Renal pelvis (tissue), 1 donor: ENCODE measurements at regions not wholly inside any gene's neighbourhood (a gene's known extent, or its start where the extent isn't known, plus 50 kb on each side); places are given as distances from the start of the nearest gene placed in this dataset.

Experiments
- DNase-seq: peaks from one replicate; pipeline ENCODE4 v3.0.0-alpha.2; 2013

GRCh38 chr5:154107010-154107409 is 68.2 kb downstream of the MFAP3 start:
- DNase-seq, result no peak

- DNase-seq, result no peak
Measured at GRCh38 chr5:154107756-154108155, 69.0 kb downstream of the MFAP3 start.

DNA sequence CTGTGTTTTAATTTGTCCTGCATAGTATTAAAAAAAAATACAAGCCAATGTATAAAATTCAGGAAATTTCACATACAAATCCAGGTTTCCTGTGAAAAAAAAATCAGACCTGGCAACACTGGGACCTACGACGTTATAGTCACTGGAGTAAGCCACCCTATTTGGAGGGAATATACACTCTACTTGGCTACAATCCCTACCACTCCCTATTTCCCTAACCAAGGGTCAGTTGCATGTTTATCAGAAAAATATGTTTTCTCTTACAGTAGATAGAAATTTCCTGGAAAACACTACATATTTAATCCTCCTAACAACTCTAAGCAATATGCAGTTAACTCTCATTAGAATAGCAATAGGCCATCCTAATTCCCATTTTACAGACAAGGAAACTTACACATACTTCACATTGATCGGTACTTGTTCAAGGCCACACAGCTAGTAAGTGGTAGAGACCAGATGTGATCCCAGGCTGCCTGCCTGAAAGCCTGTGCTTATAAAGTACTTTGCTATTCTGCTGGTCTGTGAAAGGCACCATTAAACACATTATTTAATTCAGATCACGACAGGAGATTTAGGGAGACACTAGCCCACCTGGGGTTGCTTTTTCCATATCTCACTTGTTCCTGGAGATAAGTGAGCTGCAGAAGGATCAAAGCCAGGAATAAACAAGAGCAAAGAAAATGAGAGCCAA is 70.8 kb downstream of the MFAP3 start:
- no peak for DNase-seq

DNA sequence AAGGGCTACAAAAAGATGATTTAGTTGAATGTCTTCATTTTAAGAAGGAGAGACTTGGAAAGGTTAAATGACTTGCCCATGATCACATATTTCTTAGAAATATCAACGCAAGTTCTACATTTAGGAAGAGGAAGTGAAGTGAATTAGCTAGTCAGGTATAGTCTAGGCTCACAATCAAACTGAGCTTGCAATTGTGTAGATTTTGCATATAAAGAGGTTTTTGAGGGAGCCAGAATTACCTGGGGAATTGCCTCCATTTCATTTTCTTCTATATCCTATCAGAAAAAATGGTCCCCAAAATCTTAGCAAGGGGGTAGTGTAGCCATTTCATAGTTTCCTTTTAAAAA is 71.3 kb downstream of the MFAP3 start:
- no peak for DNase-seq

DNA sequence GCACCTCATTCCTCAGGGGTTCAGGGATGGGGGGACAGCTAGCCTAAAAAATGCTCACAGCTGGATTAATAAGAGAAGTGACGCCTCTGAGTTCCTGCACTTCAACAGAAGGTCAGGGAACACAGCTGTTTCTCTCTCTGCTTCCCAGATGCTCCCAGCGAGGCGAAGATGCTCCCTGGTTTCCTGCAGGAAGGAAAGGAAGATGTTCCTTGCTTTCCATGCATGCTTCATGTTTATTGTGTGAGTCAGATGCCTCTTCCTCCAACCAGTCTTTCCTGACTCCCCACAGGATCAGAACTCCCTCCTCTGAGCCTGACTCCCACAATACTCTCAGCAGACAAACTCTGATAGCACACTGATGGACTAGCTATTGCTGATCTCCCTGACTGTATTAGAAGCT is 71.9 kb downstream of the MFAP3 start:
- no peak for DNase-seq

DNA sequence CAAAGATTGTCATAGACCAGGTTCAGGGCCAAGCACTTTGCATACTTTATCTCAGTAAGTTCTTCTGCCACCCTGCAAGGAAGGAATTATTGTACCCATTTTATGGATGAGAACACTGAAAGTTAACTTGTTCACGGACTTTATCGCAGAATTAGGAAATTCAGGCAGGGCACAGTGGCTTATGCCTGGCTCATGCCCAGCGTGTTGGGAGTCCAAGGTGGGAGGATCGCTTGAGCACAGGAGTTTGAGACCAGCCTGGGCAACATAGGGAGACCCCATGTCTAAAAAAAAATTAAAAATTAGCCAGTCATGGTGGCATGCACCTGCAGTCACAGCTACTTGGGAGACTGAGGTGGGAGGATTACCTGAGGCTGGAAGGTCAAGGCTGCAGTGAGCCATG is 72.4 kb downstream of the MFAP3 start:
- no peak for DNase-seq

DNA sequence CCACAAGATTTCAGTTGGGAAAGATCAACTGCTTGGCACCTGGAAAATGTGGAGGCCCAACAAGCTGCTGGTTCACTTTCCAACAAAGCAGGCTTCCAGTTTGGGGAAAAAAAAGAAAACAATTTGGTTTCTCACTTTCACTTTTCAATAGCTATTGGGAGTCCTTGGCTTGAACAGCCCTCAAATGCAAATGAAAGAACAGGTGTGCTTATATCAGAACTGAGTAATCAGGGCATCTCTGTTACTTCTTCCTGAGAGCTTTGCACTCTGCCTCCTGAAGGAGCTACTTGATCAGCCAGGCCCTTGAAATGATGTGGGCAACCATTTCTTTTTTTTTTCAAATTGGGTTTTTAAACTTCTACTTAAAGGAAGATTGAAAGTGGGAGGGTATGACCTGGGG is 73.5 kb downstream of the MFAP3 start:
- no peak for DNase-seq

DNA sequence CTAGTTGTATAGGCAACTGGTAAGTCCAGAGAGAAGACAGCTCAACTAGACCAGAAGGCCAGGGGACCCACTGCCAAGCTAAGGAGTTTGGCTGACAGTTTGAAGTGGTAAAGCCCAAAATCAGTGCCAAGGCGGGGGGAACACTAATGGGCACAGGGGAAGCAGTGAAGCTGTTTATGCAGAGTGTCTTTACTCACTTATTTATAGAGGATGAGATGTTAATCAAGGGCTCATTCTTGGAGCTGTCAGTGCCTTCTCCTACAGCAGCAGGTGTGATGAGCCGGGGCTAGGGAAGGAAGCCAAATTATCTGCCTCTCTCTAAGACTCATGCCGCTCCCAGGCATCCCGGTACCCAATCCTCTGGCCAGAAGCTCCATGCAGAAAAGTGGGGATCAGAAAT is 75.2 kb upstream of the GALNT10 start:
- DNase-seq, result no peak

- DNase-seq, result no peak
Measured at GRCh38 chr5:154117050-154117449, 73.5 kb upstream of the GALNT10 start.

DNA sequence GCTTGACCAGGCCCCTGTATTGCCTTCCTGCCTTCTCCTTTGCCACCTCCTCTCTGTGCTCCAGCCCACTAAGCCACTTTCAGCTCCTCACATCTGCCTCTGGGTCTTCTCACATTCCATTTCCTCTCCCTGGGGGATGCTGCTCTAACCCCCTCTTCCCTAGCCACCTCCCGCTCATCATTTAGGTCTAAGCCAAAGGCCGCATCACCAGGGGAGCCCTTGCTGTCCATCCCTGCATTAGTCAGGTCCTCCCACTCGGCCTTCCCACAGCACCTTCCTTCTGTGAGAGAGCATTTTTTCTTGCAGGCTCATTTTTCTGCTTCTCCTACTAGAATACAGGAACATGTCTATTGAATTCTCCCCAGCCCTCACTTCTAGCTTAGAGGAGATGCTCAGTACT is 72.6 kb upstream of the GALNT10 start:
- no peak for DNase-seq

DNA sequence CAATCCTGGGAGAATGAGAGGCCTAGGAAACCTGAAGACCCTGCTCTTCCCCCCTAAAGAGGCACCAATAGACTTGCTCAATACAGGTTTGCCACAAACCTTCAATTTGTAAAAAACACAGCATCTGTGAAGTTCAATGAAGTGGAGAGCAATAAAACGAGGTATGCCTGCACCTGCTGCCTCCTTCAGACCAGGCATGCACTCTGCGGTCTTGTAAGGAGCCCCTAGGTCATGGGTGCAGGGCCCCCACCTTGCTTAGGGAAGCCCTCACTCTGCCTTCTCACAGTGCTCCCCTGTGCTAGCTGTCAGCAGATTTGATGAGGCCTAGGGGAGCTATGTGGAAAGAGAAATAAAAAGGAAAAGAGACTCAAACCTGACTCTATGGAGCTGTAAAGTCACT is 72.1 kb upstream of the GALNT10 start:
- DNase-seq, result no peak

- peak; percentile 49 for DNase-seq
Measured at GRCh38 chr5:154118893-154119336, 71.6 kb upstream of the GALNT10 start.

DNA sequence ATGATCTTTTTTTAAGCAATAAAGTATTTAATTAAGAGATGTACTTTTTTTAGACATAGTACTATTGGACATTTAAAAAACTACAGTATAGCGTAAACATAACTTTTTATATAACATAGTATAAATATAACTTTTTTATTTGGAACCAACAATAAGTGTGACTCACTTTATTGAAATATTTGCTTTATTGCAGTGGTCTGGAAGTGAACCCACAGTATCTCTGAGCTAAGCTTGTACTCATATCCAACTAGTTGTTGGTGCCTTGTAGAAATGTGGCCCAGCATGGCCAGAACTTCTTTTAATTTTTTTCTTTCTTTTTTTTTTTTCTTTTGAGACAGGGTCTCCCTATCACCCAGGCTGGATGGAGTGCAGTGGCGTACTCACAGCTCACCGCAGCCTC is 61.5 kb upstream of the GALNT10 start:
- no peak for DNase-seq

GRCh38 chr5:154129921-154130320 is 60.6 kb upstream of the GALNT10 start:
- no peak for DNase-seq

- DNase-seq, result no peak
Measured at GRCh38 chr5:154131817-154132216, 58.7 kb upstream of the GALNT10 start.

DNA sequence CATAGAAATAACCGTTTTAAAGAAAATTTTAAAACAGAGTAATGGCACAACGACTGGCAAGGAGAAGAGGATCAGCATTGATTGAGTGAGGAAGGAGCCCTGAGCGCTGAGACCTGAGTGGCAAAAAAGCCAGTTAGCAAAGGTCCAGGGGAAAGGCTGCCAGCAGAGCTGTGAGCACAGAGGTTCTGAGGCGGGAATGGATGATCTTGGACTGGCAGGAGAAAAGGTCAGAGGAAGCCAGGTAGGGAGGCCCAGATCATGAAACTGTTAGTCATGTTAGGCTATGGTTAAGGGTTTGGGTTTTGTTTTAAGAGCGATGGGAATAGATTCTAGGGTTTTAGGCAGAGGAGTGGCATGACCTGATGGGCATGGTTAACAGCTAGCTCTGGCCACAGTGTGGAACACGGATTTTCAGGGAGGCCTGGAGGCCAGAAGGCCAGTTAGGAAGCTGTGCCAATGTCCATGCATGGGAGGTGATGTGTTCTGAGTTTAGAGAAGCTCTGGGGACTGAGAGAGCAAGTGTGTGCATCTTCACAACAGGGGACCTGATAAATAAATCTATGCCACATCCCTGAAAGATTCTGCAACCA is 57.7 kb upstream of the GALNT10 start:
- DNase-seq, result no peak

DNA sequence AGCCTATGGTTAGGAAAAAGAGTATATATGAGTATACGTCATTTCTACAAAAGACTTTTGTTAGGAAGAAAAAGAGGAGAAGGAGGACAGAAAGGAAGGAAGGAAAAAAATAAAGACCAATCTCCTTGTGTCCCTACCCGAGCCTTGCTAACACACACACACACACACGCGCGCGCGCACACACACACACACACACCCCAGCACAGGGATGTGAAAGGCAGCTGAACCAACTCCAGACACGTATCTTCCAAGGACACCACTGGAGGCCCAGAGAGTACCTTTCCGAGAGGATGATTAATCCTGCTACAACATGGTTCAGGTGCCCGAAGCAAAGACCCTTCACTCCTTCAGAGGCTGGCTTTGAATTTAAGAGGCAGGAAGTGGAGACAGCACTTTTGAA is 56.9 kb upstream of the GALNT10 start:
- no peak for DNase-seq

- DNase-seq, result no peak
Measured at GRCh38 chr5:154134499-154134898, 56.0 kb upstream of the GALNT10 start.

GRCh38 chr5:154135125-154135817 is 55.3 kb upstream of the GALNT10 start:
- no peak for DNase-seq

- no peak for DNase-seq
Measured at GRCh38 chr5:154136141-154136540, 54.4 kb upstream of the GALNT10 start.

DNA sequence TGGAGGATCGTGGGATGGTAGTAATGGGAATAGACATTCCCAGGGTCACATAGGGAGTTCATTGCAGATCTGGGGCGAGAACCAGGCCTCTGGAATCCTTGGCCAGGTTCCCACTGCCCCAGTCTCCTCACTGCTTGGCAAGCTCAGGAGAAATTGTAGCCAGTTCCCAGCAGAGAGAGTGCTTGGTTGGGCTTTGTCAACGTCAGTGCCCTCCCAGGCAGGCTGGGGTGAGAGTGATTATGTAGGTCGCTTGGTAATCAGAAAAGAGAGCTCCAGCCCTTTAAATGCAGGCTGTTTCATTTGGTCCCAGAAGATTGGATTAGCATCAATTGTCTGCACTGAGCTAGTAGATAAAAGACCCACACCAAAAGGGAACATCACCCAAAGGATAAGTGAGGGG is 51.8 kb upstream of the GALNT10 start:
- DNase-seq, result no peak

GRCh38 chr5:154140381-154140780 is 50.2 kb upstream of the GALNT10 start:
- no peak for DNase-seq
